Stimulated activated CD4-positive, alpha-beta T cell treated with anti-CD3 and anti-CD28 coated beads, TNF-alpha, amount 100 ng/mL, for 24 hours (primary cell): ENCODE measurements at regions not wholly inside any gene's neighbourhood (a gene's known extent, or its start where the extent isn't known, plus 50 kb on each side); places are given as distances from the start of the nearest gene placed in this dataset.

ENCODE experiments used
- DNase-seq, 3 experiments: peaks; one replicate each; pipeline ENCODE4 v3.0.0-alpha.2; 2020; ENCODE audit warnings: low read depth in 3 of 3

DNA sequence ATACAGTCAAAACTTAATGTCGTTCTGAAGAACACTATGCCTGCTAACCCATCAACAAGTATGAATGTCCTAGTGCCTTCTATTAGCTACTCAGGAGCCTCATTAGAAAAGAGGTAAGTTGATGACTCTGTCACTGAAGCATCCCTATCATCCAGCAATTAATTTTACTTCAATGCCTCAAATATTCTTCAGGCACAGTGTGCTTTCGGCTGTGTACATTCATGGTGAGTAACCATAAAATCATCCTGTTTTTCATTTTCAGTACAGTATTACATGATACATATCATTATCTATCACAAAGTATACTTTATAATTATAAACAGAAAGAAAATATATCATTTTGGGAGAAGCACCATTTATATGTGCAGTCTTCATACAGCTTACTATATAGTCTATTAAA is 495.5 kb upstream of the ZWINT start:
- DNase-seq, result no peak

DNA sequence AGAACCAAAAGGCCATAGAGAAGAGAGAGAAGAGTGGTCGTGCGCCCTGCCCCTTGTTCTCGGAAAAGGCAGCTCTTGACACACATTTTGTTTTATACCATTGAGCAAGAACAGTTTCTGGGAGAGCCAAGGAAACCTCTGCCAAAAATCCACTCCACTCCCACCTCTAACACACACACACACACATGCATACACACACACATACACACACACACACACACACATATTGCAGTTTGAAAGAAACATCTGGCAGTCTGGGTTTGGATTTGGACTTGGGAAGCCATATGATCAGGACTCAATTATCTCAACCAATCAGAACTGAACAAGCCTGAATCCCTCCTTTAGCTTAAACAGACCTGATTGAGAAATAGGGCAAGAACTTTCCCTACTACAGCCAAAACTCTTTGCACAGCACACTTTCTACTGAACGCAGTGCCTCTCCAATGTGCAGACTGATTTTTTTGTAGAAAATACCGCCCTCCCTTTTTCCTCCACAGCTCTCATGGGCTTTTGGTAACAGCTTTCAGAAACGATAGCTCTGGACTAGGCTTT is 484.0 kb upstream of the ZWINT start:
- no peak for DNase-seq

DNA sequence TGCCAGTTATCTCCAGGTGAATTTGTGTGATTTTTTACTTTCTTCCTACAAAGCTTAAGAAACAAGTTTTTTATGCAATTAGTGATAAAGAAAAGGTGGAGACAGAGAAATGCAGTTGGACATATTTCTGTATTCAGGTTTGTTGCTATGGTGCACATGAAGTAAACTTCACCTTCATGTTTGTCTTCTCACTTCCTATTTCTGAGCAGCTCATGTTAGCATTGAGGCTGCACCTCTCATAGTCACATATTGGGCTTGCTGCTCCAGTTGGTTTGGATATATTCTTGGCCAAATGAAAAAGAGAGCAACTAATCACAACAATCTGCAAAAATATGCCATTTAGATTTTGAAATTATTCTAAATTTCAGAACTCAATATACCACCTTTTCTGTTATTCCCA is 475.6 kb upstream of the ZWINT start:
- no peak for DNase-seq

DNA sequence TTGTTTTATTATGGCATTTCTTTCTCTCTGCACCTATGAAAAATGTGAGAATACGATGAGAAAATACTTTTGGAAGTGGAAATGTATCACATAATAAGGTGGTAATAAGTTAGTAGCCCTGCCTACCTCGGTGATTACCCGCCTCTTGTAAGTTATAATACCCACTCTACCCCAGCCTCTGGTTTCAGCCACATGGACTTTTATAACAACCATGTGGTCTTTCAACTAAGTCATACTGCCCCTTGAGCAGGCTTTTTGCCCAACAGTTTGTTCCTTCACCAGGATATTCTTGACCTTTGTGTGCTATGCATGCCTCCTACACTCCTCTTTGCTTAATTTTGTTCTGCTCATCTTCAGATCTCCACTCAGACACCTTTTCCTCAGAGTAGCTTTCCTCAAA is 470.6 kb upstream of the ZWINT start:
- DNase-seq, result no peak

DNA sequence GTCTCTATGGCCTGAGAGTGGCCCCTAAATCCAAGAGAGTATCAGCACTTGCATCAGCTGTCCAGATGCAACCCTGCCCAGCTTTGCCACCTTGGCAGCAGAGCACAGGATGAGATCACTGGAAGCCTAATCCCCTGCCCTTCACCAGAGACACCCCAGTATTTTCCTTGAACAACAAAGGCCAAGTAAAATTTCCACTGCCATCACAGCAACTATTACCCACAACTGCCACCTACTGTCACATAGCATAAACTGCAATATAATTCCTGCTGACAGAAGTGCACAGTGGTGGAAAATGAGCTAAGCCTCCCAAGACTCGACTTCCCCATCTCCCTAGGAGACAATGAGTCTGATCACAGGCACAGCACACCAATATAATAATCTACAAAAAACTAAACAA is 462.8 kb upstream of the ZWINT start:
- DNase-seq, result no peak

DNA sequence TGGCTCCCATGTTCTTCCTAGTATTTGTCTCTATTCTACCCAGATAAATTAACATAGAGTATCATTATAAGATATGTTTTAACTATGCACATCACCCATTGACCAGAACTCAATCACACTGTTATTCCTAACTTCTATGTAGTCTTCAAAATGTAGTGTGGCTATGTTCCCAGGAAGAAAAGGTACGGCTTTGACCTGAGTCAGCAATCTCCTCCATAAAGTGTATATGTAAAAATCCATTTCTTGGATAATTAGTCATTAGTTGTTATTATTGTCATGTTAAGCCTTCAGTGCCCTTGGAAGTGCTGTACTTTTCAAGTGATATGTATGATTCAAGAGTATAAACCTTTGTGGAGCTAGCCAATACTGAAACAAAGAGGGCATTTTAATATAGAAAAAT is 444.0 kb upstream of the ZWINT start:
- no peak for DNase-seq

DNA sequence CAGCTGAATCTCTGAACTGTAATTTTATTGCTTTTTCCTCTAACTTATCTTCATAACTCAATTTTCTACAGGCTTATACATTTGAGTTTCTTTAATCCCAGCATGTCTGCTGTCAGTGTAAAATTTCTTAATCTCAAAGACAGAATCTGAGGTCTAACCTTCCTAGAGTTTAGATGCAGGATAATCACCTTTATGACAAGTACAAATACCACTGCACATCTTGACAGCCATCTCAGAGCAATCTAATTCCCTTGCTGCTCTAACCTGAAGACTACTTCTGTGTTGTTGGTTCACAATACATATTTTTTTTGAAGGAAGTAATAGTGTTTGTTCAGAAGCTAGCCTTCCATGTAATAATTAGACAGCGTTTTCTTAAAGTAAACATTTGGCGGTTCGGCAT is 424.2 kb upstream of the ZWINT start:
- DNase-seq, result no peak

DNA sequence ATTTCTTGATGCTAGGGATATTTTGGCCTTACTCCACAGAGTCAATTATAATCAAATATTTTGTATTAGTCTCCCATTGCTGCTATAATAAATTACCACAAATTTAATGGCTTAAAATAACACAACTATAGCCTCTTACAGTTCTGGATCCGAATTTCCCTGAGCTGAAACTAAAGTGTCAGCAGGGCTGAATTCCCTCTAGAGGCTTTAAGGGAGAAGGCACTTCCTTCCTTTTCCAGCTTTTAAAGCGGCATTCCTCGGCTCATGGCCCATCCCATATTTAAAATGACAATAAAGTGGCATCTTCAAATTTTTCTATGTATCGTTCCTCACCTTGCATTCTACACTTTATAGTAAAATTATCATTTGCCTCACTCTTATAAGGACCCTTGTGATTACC is 421.4 kb upstream of the ZWINT start:
- DNase-seq, result no peak

DNA sequence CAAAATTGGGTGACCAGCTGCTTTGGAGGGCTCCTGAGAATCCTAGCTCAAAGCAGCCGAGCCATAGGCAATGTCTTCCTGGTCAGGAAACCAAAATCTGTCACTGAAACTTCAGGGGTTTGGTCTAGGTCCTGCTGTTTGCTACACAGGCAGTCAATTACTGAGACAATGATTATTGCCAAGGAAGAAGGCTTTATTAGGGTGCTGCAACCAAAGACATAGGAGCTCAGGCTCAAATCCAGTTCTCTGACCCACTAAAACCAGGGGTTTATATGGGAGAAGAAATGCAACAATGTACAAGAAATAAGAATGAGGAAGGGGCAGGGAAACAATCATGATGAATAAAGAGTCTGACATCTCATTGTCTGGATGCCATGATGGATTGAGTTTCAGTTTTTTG is 410.3 kb upstream of the ZWINT start:
- no peak for DNase-seq

DNA sequence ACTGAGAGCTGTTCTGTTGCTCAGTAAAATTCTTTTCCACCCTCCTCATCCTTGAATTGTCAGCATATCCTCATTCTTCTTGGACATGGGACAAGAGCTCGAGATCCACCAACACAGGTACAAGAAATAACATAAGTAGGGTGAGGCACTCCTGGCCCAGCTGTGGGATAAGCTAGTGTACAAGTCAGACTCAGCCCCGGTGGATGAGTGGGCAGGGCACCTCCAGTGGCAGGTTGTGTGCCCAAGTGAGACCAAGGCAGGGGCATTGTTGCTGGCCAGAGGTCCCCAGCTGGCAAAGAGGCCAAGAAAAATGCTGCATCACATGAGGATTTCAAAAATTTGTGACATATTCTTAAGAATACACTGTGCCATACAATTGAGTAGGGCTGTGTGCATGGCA is 402.0 kb upstream of the ZWINT start:
- DNase-seq, result no peak

DNA sequence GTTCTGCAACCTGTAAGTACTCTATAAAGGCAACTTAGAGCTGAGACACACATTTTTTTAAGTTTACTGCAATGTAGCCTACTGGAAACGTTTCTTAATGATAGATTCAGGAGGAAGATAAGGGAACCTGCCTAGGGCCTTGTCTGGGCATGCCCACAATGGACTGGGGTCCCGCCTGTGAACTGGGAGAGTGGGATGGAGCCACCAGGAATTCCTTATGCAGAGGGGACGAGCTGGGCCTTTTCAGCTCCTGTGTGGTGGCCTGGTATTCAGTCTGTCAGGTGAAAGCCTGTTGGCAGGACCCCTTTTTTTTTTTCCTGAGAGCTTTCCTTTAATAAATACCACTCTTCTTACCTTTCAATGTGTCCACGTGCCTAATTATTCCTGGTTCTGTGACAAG is 384.4 kb upstream of the ZWINT start:
- no peak for DNase-seq

DNA sequence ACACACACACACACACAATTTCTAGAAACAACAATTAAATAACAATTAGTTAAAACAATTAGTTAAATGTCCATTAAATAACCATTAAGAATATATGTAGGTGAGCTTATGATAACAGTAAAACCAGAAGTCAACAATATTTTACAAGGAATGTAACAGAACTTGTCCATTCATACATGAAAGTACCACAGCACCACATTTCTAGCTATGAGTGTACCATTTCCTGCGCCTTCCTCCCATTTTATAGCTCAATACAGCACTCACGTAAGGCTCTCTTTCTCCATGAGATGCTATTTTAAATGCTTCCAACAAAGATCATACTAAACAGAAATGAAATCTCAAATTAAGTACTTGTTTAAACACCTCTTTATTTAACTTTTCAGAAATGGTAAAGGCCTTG is 367.3 kb upstream of the ZWINT start:
- DNase-seq, result no peak

DNA sequence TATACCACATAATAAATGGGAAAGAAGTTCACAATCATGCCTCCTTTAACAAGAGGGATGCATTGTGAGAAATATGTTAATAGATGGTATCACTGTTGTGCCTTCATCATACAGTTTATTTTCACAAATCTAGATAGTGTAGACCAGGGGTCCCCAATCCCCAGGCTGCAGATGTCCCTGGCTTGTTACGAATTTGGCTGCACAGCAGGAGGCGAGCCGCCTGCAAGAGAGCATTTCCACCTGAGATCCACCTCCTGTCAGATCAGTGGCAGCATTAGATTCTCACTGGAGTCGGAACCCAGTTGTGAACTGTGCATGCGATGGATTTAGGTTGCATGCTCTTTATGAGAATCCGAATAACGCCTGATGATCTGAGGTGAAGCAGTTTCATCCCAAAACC is 361.9 kb upstream of the ZWINT start:
- no peak for DNase-seq

DNA sequence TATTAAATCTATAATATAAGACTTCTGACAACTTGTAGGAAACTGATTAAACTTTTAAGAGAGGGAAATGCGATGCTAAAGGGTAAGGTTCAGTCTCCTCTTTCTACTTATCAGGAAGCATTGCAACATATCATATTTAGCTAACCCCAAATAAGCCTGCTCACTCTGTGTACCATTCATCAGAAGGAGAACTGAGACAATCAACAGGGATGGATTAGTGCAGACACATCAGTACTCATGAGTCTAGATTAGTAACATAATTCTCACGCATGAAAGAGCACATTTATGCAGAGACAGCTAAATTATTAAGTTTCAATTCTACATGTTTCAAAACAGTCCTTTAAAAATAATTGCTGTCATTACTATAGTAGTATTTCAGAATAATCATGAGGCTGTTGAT is 354.2 kb upstream of the ZWINT start:
- DNase-seq, result no peak

DNA sequence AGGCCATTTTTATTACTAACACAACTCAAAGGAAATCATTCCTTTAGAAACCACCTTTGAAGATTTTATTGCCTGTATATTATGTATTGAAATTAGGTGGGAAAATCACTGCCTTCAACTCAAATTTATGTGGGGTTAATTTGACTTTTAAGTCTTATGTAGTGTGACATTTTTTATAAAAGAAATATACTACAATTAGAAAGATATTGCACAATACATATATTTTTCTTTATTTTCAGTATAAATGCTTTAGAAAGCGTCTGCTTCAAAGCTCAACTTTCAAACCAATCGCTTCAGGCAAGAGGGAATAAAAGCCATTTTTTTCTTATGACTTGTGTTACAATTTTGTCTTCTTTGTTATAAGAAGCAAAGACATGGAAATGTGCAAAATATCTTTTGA is 337.4 kb upstream of the ZWINT start:
- DNase-seq, result no peak

DNA sequence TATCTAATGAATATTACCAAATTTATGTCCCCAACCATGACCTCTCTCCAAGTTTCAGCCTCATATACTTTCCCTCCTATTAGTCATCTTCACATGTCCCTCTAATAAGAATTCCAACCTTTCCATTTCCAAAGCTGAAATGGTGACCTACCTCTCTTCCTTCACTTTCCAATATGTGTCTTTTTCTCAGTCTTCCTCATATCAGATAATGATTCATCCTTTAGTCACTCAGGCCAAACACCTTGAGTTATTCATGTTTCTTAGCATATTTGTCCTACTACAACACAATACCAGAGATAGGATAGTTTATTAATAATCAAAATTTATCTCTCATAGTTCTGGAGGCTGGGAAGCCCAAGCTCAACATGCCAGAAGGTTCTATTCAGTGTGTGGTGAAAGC is 318.5 kb upstream of the ZWINT start:
- DNase-seq, result no peak

DNA sequence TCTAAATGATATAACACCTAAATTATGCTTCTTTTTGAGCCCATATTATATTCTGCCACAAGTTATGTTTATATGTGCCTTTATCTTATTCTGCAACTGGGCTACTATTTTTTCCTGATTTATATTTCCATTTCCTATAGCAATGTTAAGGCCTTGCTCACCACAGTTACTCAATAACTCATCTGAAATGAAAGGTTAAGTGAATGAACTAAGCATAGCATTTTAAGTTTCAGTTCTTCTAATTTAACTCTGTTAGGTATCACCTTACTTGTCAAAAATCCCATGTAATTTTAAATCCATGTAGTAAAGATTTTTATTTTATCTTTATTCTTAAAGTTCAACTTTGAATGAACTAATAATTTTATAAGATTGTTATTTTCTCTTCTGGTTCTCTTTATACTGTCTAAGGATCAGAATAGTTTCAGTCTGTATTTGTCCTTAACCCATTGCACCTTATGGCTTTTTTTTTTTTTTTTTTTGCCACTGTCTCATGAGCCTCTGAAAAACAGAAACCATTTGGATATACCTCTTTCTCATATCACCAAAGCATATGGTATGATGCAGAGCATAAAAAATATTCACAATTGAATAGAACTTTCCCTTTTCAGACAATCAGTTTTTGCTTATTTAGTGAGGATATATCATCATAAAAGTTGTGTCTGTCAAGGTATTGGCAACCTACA is 301.8 kb upstream of the ZWINT start:
- DNase-seq, result no peak

DNA sequence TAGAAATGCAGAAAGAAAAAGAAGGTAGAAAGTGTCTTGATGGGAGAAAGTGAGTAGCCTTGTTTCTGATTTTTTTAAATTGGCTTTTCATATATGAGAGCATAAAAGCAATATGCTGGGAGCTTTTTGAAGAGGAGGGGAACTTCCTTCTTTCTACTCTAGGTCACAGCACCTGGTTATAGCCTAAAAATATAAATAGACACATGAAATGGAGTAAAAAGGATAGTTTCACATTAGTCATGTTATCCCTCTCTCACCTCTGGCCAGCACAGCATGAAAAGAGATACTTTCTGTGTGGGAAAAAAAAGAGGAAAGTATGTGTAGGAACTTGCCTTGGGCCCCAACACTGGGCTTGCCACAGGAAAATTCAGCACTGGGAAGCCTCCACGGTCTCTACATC is 292.2 kb upstream of the ZWINT start:
- DNase-seq, result no peak

DNA sequence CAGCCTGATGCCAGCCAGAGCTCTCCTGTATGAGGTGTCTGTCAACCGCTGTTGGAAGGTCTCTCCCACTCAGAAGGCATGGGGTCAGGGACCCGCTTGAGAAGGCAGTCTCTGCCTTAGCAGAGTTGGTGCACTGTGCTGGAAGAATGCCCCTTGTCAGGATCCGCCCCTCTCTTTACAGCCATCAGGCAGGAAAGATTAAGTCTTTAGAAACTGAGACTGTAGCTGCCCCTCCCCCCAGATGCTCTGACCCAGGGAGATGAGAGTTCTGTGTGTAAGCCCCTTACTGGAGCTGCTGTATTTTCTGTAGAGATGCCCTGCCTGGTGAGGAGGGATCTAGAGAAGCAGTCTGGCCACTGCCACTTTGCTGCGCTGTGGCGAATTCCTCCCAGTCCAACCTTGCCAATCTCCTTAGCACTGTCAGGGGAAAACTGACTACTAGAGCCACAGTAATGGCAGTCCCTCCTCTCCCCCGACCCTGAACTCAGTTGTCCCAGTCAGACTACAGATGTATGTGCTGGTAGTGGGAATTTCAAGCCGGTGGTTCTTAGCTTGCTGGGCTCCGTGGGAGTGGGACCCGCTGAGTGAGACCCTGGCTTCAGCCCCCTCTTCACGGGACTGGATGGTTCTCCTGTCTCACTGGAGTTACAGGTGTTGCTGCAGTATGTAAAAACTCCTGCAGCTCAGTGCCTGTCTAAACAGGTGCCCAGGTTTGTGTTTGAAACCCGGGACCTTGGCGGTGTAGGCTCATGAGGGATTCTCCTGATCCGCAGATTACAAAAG is 285.5 kb upstream of the ZWINT start:
- no peak for DNase-seq

DNA sequence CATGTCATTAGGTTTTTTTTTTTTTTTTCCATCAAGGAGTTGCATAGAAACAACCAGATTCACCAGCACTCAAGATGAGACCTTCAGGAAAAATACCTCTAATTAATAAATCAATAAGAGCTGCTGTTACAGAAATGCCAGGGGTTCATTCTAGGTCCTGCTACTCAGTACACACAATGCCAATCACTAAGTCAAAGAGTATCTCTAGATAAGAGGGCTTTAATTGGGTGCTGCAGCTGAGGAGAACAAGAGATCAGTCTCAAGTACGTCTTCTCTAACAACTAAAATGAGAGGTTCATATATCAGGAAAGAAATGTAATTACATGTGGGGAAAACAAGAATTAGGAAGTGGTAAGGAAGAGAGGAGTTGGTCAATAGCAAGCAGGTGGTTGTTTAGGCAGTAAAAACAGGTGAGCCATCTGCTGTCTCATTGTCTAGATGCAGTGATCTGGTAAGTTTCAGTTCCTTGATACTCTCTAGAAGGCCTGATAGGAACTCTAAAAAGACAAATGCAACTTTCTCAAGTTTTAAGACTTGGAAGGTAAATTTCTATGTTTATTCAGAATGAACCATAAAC is 272.9 kb upstream of the ZWINT start:
- DNase-seq, result no peak

DNA sequence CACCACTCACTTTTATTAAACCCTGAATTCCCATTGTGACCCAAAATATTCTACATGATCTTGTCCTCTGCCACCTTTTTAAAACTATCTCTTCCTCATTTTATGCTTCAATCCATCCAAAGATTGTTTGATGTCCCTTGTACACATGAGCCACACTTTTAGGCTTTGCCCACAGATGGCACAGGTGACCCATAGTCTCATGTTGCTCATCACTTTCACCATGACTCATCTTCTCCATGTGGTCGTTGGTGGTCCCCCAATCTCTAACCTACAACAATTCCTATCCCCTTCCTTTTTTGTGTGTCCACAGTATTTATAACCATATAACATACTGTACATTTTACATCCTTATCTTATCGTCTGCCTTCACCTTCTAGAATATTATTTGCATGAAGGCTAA is 271.5 kb upstream of the ZWINT start:
- no peak for DNase-seq

DNA sequence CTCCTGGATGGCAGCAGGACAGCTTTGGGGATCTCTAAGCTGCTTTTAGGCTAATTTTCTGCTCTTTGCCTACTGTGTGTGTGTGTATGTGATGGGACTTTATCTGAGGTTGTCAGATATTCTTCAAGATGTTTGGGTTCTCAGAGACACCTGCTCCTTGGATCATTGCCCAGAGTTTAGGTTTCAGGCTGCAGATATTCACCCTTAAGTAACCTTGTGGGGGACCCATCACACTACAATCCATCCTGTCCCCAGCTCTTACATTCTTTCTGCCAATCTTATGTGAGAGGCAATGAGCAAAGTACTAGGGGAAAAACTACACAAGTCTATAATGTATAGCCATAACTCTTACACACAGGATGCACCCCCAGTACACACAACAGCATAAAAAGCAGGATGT is 263.0 kb upstream of the ZWINT start:
- no peak for DNase-seq

DNA sequence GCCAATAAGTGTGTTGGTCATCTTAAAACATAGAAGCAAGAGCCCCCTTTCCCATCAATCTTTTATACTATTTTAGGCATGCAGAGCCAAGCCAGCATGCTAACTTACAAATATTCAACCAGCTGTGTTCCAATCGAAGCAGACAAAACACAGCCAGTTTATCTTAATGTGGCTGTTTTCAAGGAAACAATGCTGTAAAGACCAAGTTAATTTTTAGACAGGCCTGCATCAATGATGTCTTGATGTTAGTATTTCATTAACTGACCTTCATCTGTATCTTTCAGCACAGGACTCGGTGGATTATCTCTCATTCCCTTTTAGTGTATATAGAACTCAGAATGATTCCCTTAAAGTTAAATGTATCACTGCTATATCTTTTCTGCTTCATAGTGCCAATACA is 262.0 kb upstream of the ZWINT start:
- DNase-seq, result no peak
